Stimulated activated CD8-positive, alpha-beta memory T cell treated with anti-CD3 and anti-CD28 coated beads, Interleukin-12 subunit alpha, Interleukin-12 subunit beta, amount 100 ng/mL, for 24 hours (primary cell): ENCODE measurements at regions not wholly inside any gene's neighbourhood (a gene's known extent, or its start where the extent isn't known, plus 50 kb on each side); places are given as distances from the start of the nearest gene placed in this dataset.

Experiments used
- DNase-seq: peaks from one replicate; pipeline ENCODE4 v3.0.0-alpha.2; 2020; ENCODE audit errors: extremely low read depth

DNA sequence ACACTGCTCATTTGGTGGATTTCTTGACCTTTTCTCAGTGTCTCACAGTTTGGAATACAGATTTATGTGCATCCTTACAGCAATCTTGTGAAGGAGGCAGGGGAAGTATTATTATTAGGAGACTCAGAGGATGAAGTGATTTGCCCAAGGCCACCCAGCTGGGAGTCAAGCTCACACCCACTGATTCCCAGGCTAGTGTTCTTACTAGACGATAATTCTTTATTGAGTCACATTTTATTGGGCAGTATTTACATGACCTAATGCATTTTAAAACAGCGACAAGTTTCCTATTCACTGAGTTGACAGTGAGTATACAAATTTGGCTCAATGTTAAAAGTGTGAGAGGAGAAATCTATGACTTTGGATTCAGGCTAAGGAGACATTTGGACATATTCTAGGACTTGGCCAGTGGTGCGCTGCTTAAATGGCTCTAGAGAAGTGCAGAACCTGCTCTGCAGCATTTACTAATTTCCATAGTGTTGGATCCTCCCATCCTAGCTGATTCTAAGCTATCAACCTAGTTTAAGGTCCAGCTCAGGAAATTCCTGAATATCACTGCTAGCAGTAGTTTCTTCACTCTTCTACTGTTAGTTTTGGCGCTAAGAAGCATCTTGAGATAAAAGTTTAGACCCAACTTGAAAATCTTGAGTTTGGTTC lies 199.3 kb downstream of the MTX2 start:
- no peak for DNase-seq

DNA sequence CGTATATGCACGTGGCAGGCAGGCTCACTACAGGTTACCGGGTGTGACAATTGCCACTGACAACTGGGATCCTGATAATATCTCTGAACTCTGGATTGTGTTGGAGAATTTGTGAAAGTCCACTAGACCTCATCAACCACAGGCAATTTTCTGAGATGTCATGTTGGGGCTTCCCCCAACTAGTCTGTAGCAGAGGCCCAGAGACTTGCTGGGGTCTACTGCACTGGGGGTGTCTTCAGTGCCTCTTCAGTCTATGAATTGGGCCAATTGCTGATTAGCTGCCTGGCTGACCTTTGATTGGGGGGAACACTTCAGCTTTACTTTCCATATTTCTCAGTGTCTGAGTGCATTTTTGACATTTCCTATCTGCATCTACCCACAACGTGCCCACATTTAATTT lies 201.5 kb downstream of the MTX2 start:
- no peak for DNase-seq

DNA sequence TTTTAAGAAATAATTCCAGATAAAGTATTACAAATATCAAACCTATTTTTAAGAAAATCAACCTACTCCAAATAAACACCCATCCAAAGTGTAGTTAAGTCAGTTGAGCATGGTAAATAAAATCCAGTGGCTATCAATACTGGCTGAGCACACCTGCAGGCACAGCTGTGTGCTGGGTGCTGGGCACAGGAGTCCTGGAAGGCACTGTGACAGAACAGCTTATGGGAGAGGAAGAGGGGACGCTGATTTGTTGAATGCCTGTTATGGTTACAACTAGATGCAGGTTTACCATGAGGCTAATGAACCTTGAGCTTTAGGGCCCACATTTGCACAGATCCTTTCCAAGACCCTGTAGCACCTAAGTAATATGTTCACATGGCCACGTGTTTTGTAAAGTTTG lies 202.7 kb downstream of the MTX2 start:
- DNase-seq, result no peak

DNA sequence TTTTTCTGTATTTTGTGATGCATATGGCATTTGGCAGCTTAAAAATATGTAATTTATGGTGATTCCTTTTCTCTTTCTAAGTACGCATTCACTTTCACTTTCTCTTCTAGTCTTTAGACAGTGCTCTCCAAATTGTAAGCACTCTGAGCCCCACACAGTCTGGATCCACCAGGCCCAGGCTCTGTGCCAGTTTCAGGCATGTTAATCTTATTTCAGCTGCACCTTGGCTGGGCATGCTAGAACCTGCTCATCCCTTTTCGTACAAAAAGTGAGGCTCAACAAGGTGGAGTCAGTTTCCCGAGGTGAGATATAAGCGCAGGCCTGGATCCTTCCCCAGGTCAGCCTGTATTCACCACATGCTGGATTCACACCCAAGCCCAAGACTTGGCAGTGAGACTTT lies 203.9 kb downstream of the MTX2 start:
- DNase-seq, result no peak

DNA sequence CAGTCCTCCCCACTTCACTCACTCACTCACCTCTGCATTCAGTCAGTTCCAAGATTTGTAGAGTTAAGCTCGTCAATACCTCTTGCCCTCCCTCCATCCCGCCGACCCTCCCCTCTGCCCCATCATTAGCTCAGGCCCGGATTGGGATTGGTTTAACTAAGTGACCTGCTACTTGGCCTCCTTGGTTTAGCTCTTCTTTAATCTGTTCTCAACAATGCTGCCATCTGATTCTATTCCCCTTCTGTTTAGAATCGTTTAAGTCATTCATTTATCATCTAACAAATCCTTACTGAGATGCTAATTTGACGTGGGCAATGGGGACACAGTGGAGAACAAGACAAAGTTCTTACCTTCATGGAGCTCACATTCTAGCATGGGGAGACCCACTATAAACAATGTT lies 204.6 kb downstream of the MTX2 start:
- no peak for DNase-seq

DNA sequence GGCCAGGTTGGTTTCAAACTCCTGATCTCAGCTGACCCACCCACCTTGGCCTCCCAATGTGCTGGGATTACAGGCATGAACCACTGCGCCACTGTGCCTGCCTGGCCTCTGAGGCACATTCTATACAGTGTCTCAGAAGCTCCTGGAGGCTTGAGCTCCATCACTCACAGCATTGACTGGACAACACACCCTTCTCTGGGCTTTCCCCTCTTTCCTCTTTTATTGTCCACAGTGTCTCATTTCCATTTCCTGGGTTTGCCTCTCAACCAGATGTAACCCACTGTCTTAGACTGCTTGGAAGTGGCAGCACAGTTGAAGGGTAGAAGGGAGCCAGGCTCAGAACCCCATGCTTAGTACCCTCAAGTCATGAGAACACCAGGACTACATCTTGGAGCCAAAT lies 208.1 kb downstream of the MTX2 start:
- no peak for DNase-seq

DNA sequence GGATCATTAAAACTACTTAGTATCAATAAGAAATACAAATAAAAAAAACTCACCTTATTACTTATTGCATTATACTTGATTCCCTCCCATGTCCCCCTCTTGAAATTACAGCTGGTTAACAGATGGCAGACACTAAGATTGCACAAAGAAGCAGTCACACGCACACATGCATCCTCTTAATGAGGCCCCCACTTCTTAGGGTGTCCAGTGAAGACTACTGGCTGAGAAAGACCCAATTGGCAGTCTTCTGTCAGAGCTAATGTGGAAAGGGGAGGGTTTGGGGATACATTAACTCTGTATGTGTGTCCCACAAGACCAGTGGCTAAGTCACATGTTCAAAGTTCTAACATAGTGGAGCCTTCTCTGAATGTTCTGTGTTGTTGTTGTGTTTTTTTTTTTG lies 210.7 kb downstream of the MTX2 start:
- DNase-seq, result no peak

DNA sequence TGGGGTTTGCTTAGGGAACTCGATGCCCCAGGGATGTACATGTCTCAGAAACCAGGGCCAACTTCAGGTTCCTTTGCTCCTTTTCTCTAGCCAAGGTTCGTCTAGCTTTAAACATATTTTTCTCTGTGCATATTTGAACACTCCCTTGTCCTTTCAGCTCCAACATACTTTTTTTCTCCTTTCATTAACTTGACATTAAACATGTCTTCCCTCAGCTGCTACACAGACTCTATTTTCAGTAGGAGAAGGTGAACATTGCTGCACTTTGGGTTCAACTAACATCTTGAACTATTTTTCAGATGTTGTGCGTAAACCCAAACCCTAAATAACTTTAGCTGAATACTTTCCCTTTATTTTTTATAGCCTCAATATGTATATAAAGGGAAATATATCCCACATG lies 212.9 kb downstream of the MTX2 start:
- no peak for DNase-seq

DNA sequence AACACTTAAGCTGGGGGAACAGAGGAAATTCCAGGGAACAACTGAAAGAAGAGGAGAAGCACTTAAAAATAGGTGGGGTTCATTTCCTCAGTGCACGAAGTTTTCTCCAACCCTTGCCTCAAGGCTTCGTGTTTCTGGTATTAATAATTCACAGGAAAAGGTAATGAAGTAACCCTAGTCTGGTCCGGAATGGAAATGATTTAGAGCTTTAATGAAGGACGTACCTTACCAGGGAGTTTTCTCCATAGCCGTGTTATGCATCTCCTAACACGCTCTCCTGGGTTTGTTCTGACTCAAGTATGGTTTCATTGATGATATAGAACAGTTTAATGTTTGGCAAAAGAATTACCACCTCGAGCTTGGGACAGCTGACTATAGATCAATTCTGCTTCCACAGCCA lies 214.2 kb downstream of the MTX2 start:
- no peak for DNase-seq

DNA sequence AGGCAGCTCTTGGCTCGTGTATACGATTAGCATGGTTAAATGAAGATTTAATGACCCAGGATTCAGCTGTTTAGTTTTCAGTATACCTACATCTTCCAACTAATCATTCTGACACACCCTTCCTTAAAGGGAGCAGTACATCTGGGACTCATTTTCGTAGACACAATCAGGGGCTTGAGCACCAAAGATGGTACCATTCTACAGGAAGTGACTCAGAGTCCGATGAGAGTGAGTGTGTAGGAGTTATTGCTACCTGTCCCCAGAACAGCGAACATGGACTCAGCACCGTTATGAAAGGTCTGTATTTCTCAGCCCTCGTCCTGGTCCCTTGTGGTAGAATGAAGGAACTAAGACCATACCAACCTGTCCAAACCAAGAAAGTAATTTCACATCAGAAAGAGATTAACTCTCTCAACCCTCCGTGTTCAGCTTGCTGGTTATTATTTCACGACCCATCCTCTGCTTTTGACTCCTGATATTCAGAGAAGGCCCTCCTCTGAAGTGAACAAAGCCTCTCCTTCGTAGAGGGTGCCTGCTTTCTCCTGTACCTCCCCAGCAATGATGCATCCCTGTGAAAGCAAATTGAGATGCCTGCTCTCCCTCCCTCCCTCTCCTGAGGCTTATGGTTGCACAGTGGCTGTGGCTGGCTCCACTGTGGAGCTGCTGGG lies 214.8 kb downstream of the MTX2 start:
- no peak for DNase-seq

DNA sequence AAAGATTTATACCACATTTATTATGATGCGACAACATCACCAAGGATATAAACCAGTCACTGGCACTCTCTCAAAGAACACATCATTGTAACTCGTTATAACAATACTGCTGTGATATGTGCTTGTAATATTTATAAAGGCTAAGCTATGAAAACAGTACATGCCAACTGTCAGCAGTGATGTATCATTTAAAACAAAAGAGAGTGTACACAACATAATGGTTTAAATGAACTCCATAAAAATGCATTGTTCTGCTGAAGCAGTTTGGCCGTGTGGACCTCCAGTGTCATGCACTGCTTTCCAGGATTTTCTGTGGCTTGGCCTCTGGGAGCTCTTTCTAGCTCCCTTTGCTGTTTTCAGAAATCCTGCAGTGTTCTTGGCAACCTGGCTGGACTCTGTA lies 215.6 kb downstream of the MTX2 start:
- DNase-seq, result no peak

DNA sequence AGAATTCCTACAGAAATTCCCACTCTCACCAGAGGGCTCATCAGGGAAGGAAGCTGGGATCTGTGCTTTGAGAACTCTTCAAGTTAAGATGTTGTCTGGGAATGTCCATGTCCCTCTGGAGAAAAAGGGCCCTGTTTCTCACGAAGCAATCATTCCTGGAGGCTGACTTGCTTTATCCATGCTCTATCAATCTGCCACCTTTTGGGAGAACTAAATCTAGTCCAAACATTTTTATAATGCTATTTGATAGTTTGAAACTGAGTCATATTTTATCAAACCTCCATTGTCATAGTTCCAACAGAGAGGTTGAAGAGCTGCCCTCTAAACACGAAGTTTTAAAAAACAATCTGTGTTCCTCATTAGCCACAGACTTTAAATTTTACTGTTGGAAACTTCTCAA lies 219.2 kb downstream of the MTX2 start:
- DNase-seq, result no peak

DNA sequence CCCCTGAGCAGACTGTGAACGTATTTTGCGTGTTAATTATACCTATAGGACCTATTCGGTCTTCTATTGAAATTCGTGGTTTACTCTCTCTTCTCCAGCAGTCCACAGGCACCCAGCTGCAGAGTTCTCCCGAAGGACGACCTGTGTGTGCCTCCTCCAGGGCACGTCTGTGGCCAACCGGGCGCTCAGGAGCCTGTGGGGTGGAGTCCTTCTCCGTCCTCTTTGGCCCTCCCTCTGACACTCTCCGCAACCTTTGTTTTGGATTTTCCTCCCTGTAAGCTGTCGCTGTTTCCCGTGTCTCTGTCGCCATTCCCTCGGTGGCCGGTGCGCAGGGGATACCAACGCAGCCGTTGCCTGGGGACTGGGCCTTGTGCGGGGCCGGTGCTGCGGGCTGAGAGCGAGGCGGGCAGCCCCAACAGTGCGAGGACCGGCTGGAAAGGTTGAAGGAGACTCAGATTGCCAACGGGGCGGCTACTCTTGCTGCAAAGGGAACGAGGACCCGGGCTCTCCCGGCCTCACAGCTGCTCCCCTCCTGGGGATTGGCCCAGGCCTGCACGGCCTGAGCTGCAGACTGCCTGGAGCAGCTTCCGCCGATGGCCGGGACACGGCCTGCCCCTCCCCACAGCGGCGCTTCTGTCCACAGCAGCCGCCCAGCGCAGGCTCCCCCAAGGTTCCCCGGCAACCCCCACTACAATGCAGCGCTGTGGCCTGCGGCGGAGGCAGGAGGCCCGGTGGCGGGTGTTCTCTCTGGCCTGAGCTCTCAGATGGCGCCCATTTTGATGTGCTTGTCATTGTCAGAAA lies 221.0 kb downstream of the MTX2 start:
- DNase-seq, result no peak

DNA sequence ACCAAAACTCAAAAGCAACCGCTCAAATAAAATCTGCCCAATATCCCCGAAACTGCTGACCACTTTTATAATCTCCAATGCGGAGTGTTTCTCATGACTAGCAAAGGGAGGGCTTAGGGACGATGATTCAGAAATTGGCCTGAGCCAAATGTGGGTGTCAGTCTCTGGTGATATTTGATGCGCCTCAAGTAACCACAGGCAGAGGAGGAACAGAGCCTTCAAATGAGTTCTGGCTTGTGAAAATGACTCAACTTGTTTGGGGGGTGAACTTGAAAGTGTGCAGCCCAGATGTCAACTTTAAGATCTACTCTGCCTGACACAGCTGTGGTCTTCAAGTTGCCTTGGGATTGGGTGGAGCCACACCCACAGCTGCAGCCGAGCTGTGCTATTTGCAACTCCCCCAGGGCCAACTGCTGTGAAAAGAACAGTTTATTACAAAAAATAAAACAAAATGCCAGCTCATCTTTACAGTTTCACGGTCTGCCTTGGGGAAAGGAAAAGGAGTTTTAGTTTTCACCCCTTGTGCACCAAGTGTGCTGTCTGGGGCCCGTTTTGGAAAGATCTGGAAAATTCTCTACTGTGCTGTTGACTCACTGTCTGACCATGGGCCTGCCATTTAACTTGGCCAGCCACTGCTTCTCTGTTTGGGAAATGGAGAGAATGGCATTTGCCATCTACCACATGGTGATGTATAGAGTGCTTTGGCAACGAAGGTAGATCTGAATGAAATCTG lies 222.1 kb downstream of the MTX2 start:
- DNase-seq, result no peak

DNA sequence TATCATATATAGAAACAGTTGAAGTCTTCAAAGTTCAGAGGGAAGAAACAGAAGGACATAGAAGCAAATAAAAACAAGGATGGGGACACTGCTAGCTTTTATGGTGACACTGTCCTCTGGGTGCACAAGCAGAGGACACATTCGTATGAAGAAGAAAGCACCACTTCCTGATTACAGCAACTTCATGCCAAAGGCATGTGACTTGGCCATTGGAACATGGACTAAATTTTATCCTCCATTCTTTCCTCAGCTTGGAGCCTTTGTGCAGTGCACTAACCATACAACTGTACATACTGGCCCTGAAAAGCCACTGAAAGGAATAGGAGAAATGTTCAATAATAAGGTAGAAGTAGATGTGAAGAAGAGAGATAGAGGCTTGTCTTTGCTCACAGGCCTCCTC lies 223.3 kb downstream of the MTX2 start:
- DNase-seq, result no peak

DNA sequence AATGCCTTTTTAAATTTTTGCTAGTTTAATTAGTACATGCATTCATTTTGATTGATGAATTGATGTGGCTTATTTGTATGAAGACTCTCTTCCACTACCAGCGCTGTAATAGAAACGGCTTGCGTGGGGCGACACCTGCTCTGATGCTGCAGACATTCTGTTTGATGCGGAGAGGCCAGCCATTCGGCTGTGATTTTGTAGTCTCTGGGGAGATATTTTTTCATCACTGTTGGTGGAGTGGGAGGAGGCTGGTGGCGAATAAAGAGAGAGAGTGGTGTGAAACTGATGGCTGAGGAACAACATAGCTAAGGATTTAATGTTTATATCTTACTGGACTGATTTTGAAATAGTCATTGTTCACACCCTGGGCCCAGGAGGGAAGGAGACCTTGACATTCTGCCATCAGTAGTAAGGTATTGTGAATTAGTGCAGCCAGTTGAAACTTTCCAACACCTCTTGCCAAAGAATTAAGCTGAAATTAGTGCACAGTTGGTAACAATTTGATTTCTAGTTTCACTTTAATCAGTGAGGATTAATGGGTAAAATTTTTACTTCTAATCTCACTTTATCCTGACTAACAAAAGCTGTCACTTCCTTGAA lies 224.1 kb downstream of the MTX2 start:
- DNase-seq, result no peak

DNA sequence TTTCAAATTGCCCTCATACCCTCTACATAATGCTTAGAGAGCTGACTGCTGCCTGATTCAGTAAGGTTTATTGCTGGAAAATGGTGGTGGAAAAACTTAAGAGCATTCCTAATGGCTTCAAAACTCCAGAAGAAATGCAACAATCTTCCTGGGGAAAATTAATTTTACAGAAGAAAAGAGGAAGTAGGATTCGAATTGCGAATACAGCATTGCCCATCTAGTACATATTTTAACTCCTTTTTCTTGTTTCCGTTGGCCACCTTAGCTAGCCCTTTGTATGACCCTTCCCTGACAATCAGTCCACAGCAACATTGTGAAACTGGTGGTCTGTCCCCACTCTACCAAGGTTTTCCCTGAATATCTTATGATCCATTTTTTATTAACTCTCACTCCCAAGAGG lies 224.7 kb downstream of the MTX2 start:
- DNase-seq, result no peak

DNA sequence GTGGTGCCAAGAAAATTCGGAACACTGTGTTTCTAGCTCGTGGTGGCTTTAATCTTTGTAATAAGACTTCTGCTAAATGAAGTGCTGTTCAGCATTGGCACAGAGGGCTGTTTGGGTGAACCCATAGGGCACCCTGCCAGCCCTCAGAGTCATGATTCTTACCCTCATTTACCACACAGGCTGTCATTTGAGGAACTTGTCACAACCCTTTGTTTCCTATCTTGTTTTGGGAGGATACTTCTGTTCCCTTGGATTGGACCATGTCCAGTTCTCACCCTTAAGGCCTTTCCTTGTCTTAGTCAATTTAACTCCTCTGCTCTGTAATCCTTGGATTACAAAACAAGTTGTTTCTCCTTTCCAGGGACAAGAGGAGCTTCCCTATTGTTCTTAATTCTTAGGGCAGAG lies 225.7 kb downstream of the MTX2 start:
- DNase-seq, result no peak

DNA sequence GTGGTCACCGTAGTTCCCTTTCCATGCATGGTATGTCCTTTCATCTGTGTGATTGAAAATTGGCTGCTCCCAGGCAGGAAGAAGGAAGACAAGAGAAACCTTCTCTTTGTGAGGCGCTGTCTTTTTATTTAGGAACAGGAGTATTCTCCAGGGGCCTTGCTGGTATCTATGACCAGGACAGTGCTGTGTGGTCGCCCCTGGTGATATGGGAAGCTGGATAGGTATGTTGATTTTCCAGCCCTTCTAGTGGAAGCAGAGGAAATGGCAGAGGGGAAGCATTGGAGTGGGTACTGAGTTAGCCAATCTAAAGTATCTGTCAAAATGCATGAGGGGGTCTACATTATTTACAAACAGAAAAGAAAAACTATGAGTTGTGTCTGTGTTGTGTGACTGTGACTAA lies 226.6 kb downstream of the MTX2 start:
- DNase-seq, result no peak

DNA sequence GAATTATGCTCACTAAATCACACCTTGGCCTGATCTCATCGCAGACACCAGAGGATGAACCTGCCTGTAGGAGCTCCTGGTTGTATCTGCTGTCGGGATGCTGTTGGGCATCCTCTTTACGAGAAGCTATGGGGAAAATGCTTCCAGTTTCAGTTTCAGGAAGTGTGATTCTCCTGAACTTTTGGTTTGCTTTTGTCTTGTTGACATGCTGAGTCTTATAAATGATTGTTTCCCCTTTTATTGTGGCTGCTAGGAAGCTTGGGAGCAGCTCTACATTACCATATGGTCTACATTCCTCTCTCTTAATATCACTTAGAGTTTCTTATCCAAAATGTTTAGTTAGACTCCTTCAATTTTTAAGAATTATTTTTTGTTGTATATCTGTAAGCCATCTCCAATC lies 227.5 kb downstream of the MTX2 start:
- DNase-seq, result no peak

DNA sequence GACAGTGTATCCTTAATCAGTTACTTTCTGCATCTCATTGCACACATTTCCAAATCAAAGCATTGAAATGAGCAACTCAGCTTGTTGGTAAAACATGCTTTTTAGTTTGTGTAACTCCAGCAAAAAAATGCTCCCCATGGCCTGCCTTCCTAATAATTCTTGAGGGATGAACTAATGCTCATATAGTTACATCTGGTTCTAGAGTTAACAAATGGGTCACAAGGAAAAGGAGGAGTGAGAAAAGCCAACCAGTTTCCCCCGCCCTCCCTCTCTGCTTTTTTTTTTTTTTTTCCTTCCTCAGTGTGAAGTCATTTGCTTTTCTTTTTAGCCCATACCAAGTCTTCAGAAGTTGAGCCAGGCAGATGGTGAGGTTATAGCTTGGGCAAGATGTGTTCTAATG lies 231.7 kb downstream of the MTX2 start:
- DNase-seq, result no peak

DNA sequence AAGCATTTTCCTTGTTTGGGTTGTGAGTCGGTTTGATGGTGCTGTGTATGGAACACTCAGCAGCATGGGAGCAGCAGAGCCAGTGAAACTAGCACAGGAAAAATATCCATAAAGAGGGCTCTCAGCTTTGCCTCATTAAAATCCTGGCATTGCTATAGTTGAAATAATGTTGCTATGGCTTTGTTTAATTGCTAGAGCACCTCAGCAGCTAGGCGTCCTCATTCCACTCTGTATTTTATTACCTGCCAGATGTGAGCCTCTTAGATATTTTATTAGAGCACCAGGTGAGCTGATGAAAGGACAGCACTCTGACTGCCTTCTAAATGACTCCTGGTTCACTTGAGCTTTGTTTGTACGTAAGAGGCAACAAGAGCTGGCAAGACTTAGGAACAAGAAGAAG lies 232.4 kb downstream of the MTX2 start:
- DNase-seq, result no peak
